GM19463 (cell line): ENCODE measurements at regions not wholly inside any gene's neighbourhood (a gene's known extent, or its start where the extent isn't known, plus 50 kb on each side); places are given as distances from the start of the nearest gene placed in this dataset.
A peak's percentile ranks its signal among the peaks of the same experiment; 100 is the strongest.

Experiments
- ATAC-seq: cut with Tn5 transposase; IDR thresholded peaks from one replicate; pipeline ENCODE4 v1.9.1; 2021; ENCODE audit warnings: mild to moderate bottlenecking, moderate library complexity; ENCODE audit not compliant: unreplicated experiment

DNA sequence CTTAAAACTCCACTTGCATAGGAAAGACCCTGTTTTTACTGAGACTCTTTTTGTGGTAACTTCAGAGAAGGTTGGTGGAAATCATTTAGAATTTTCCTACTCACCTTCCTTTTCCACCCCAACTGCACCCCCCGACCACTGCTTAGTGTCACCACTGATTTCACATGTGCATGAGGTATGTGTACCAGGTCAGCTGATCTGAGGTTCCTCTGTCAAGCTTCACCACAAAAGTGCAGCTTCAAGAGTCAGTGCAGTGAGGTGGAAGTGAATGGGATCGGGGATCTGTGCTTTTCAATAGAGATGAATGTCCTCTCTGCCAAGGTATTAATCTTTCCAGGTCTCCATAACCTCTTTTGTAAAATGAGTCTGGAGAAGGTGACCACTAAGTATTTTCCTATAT, 260.5 kb upstream of the WWC1 start:
- ATAC-seq: no peak

DNA sequence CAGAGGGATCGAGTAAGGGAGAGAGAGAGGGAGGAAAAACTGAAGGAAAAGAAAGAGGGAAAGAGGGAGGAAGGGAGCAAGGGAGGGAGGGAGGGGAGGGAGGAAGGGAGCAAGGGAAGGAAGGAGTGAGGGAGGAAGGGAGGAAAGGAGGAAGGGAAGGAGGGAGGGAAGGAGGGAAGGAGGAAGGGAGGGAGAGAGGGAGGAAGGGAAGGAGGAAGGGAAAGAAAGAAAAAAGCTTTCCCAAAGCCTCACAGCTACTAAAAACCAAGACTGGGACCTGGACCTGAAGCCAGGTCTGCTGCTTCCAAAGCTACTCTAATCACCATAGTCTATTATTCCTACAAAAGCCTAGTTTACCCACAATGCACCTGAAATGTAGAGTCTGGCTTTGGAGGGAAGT, 259.8 kb upstream of the WWC1 start:
- ATAC-seq: no peak

DNA sequence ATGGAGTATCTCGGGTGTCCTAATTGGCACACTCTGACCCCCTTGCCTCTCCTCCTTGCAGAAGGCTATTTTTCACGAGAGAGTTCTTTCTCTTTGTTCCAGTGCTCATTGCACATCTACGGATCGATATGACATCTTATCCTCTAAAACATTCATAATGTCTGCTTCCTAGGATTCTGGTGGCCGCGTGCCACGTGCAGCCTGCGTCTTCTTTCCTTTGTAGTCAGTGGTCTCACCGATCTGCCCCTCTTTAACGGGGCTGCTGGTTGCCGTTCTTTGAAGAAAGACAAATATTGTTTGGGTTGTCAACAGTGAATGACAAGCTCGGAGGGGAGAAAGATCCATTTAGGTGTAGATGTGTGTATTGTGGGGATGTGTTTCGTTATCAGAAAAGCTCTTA, 252.4 kb upstream of the WWC1 start:
- no peak for ATAC-seq

DNA sequence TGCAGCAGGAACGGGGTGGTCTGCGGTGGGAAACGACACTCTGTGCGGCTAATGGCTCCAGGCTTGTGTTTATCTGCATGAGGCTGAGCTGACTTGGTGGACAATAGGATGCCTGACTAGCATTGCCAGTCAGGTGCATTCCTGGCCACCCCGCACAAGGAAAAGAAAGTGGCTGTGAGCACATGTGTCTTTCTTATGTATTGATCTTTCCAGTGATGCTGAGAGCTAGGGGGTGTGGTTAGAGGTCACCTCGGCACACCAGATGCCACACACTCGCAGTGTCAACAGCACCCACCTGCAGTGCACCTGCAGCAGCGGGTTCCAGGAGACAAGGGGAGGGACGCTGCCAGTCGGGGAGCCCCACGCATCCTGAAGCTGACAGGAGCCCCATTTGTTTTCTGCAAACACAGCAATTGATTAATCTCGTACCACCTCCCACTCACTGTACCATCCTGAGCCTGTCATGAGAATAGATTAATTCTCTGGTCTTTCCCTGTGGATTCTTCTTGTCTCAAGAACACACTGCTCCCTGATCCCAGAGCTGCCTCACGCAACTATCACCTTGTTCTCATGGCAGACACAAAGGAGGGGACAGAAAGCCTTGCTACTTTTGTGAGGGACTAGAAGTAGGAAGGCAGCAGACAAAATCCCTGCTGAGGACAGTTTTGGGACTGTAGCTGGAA, 251.7 kb upstream of the WWC1 start:
- ATAC-seq: no peak

DNA sequence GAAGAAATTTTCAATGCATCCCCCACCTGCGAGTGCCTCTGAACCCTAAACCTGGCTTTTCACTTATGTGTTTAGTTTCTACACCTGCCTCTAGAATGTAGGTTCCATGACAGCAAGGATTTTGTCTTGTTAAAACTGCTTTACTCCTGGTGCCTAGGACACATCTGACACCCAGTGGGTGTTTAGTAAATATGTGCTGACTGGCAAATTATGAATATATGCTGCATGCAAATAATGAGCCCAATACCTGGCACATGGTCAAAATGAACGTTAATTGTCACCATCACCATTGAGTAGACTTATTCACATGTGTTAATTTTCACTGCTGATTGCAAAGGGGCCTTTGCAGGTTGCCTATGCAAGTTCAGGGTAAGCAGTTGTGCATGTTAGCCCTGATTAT, 249.9 kb upstream of the WWC1 start:
- ATAC-seq: no peak

DNA sequence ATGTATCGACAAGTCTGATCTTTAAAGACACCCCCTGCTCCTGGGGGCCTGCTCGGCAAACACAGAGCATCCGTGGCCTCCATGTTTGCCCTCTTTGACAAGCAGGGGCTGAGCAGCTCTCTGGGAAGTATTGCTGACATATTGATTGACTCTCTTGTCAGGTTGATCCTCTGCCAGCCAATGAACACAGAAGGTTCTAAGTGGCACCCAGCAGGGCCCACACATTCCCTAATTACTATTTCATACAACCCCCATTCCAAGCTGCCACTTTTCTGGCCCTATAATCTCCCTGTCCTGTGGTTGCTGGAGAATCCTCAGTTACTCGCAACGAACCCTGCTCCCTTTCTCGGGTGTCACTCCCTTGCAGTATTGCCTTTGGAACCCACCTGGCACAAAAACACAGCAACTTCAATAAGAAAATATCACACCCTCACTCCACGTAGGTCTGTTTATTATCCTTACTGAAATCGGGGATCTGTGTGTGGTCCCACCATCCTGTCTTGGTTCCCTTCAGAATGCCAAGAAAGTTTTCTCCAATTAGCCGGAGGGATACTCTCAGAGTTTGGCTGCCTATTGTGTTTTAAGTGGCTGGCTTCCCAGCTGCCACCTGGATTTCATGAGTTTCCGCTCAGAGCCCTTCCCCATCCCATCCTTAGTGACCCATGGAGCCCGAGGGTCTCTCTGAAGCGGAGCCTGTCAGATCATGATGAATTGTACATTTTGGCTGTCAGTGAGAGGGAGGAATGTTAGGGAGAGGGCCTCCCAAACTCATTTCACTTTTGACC, 249.0 kb upstream of the WWC1 start:
- ATAC-seq: no peak

DNA sequence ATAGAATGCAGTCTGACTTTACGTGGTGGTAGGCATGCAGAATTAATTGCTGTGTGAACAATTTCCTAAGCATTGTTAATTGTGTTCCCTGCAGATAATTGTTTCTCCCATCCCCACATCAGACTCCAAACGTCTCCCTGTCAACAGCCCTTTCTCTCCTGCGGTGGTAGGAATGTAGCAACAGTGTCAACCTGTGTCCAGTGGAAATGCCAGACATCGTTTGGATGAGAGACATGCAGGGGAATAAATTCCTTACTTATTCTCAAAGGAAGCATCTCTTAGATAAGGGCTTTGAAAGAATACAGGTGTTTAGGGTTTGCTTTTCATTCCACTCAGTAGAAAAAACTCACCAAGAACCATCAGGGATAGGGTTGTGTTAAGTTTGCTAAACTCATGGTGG, 245.3 kb upstream of the WWC1 start:
- ATAC-seq: no peak

DNA sequence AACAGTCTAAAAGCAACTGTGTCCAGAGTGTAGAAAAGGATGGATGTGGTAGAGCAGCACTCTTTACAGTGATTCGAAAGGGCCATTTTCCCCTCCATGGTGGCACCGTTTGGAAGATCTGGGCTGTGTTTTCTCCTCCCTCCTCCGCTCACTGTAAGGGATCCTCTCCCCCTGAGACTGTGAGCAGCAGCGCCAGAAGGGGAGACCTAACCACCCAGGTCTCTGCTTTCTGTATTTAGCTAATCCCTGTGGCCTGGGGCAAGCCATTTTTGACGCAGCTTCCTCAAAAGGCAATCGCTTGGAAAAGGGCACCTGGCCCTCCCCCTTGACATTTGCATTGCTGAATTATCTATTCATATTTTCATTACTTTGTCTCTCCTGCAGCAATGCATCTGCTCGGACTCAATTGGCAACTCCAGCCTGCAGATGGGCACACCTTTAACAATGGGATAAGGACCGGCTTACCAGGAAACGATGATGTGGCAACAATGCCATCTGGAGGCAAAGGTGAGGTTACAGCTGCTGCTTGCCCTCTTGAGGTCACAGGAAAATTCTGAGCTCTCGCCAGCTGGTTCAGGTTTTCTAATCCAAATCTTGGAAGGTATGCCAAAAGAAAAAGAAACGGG, 244.3 kb upstream of the WWC1 start:
- peak; percentile 84 for ATAC-seq

DNA sequence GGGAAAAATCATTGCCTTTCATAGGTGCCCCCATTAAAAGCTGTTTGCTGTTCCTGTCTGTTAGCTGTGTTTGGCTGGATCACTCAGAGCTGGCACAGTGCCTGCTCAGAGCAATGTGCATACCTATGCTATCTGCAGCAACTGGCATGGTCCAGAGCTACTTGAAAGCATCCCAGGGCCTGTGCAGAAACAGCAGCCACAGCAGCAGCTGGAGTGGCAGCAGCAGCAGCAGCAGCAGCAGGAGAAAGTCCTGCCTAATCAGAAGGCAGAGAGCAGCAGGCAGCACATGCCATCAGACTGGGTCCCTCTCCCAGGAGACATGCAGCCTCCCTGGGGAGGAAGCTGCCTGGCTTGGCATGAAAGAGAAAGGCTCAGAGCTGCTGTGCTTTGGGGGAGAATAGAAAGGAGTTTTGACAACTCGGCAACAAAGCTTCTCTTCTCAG, 243.8 kb upstream of the WWC1 start:
- peak; percentile 25 for ATAC-seq

DNA sequence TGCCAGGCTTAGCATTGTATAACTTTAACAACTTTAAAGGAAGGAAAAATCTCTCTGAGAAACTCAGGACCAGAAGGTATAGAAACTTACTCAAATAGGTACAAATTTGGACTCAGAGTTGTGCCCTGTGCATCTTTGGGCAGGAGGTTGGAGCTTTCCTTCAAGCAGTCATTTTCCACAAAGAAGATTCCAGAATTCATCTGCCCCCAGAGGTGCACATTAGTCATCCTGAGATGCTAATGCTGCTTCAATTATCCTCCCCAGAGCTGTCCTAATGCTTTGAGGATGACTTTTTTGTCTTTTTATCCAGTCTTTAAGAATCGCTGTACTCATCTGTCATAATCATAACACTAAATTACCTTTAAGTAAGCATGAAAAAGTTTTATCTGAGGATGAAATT, 243.0 kb upstream of the WWC1 start:
- no peak for ATAC-seq

DNA sequence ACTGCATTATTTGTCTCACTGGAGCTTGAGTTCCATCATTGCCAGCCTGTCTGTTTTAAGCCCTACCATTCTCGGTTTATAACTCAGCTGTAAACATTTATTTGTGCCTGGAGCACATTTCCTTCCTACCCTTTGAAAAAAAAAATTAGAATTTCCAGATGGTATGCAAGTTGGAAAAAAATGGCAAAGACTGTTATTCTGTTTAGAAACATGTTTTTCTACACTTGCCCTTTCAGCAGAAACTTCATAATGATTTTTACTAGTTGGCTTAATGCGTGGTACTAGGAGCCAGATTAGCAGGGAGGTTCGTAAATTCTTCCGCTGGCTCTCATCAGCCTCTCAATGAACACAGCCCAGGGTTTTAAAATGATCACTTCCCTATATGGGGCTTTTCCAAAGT, 238.8 kb upstream of the WWC1 start:
- ATAC-seq: no peak

DNA sequence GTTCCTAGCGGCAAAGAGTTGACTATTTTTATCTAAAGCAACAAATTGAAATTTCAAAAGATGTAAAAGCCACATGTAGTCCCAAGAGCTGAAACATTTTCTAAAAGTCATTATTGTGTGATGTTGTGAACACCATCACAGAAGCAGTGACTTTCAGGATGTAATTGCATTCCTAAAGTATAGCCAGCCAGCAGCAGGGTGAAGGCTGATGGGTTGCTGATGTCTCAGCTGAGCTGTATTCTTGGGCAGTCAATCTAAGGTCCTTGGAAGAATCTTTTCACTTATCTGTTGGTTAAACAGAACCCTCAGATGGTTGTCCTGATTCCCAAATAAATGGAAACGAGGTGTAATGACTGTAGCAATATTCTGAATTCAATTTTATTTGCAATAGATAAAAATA, 237.4 kb upstream of the WWC1 start:
- no peak for ATAC-seq

DNA sequence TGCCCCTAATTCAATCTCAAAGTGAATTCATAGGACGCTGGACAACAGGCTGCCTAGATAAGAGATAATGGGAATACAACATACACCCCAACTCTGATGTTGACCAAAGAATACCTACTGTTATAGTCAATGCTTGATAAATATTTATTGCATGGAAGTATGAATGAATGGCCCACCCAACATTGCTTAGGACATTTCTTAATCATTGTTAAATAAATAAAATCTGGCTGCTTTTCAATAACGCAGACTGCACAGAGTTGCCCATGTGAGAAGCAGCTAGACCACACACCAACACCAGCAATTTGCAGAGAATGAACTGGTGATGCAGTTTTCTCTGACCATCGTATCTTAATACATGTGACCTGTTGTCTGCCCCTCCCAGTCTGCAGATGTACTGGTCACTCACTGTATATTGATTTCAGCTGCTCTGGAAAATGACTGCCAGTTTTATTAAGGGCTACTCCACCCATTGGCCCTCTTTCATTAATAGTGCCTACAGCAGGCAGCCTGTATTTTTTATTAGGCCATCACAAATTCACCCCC, 236.2 kb upstream of the WWC1 start:
- ATAC-seq: no peak

DNA sequence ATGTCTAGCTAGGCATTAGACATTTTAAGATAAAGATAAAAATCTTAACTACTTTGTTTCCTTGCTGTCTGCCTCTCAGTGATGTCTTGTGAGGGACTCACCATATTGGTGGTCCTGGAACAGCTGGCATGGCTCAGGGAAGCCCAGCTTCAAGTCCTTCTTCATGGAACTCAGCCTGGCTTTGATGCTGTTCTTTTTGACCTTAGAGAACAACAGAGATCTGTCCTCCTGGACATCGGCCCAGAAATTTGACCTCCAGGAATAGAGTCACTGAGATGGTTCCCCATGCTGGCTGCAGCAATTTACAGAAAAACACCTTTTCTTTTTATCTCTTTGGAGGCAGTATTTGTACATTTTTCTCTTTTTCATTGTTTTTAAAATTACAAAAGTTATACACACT, 235.5 kb upstream of the WWC1 start:
- ATAC-seq: no peak

DNA sequence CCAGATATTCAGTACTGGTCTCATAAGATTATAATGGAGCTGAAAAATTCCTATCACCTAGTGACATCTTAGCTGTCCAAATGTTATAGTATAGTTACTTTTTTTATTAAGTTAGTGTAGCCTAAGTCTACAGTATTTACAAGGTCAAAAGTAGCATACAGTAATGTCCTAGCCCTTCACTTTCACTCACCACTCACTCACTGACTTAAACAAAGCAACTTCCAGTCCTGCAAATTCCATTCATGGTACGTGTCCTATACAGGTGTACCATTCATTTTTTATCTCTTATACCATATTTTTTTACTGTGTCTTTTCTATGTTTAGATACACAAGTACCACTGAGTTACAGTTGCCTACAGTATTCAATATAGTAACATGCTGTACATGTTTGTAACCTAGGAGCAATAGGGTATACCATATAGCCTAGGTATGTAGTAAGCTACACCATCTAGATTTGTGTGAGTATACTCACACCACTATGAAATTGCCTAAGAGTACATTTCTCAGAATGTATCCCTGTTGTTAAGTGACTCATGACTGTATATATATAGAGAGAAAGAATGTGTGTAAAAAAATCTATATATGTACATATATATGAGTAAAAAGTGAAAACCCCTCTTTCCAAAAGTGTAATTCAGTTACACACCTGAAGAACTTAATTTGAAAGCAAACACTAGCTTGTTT, 234.8 kb upstream of the WWC1 start:
- no peak for ATAC-seq

DNA sequence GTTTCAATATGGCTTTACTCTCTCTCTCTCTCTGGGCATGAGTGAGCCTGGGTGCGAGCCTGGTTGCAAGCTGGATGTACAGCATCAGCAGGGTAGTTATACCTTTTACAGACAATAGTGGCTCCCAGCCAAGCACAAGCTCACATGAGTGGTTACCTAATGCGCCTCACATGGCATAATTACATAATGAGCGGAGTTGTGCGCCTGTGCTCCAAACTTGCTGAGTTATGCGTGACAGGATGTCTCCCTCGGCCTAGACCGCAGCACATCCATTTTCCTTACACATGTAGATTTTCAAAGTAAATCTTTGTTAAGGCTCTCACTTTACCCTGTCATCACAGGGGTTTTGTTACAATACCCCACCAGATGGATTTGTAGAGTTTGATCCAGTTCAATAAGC, 233.5 kb upstream of the WWC1 start:
- no peak for ATAC-seq

DNA sequence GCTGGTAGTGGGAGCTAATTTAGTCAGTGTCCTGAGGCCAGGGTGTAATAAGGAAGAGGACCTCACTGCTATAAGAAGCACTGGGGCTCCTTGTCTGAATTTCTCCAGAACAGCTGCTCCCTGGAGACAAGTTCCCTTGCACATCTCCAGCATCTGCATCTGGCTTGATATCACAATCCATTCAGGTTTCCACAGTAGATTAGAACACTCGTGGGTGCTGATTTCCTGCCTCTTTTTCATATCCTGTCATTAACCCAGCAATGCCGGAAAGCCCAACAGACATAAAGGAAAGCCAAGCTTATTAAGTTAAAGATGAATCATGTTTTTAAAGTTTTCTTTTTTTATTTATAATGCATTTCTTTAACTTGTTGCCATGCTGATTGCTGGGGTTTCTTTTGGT, 232.3 kb upstream of the WWC1 start:
- ATAC-seq: no peak

DNA sequence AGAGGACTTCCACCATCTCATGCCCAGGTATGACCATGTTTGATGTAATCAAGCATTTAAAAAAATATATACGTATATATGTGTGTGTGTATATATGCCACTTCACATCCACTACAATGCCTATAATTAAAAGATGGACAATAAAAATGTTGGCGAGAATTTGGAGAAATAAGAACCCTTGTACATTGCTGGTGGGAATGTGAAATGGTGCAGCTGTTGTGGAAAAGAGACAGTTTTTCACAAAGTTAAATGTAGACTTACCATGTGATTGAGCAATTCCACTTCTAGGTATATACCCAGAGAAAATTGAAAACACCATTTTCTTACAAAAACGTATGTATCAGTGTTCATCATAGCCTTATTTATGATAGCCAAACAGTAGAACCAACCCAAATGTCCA, 229.2 kb upstream of the WWC1 start:
- no peak for ATAC-seq

DNA sequence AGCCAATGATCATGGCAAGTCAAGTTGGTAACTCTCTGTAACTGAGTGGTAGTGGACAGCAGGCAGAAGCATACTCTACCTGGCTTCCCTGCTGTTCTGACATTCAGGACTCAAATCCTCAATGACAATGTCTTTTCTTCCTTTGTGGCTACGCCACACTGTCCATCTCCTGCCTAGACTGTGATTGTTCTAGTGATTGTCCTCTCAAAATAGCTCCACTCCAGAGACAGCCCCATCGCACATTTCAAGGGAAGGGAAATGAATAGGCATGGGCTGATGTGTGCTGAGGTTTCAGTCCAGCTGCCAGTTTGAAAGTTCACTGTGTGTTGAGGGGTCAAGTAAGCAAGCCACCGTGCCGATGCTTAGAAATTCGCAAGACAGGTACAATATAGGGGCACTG, 227.0 kb upstream of the WWC1 start:
- ATAC-seq: no peak

DNA sequence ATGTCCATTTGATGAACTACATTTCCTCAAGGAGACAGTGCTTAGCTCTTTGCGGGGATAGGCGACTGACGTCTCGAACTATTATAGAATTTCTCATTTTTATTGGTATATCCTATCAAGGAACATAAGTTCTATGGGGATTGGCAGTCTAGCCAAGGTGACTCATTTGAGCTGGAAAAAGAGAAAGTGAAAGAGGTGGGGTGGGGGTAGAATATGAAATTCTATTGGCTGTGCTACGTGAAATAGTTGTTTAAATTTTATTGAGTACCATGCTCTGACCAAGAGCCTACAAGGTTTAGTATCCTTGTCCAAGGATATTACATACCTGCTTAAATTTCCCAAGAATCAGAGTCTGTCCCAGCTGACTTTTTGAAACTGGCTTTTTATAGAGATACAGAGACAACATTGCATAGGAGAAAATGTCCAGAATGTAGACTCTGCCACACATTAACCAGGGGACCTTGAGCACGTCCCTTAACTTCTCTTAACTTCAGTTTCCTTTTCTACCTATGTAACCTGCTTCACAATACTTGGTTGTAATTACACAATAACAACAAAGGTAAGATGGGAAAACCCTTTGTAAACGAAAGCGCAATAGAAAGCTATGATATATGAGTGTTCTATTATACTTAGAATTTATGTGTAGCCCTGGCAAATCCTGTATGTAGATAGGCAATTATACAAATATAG, 226.4 kb upstream of the WWC1 start:
- ATAC-seq: no peak
